Activated T-cell treated with anti-CD3 and anti-CD28 coated beads, Interleukin-2, amount 50 U/mL, for 72 hours (primary cell): ENCODE measurements at regions not wholly inside any gene's neighbourhood (a gene's known extent, or its start where the extent isn't known, plus 50 kb on each side); places are given as distances from the start of the nearest gene placed in this dataset.

ENCODE experiments used
- ATAC-seq, 2 donors: fragments of 150-1000 bp; cut with Tn5 transposase; replicated peaks in 1 of 2; 2 replicates each; pipeline ENCODE4 v1.10.0; 2021; ENCODE audit warnings: moderate library complexity in 2 of 2, mild to moderate bottlenecking in 1 of 2
- DNase-seq, 2 donors: peaks; one replicate each; pipeline ENCODE4 v3.0.0; 2021 to 2022; ENCODE audit warnings: mixed read lengths in 1 of 2
- H3K27ac Mint-ChIP-seq: one replicate; pipeline ENCODE4 v1.8.0; 2022; ENCODE audit warnings: mild to moderate bottlenecking, moderate library complexity, mixed read lengths
- H3K27me3 Mint-ChIP-seq: one replicate; pipeline ENCODE4 v1.8.0; 2022; ENCODE audit warnings: low read depth, mixed read lengths
- H3K36me3 Mint-ChIP-seq, 2 donors: one replicate each; pipeline ENCODE4 v1.8.0; 2022; ENCODE audit warnings: mixed read lengths in 2 of 2, mild to moderate bottlenecking in 1 of 2; ENCODE audit not compliant: insufficient read depth in 2 of 2
- H3K4me1 Mint-ChIP-seq: one replicate; pipeline ENCODE4 v1.8.0; 2022; ENCODE audit warnings: low read depth, mixed read lengths
- H3K4me3 Mint-ChIP-seq, 2 donors: one replicate each; pipeline ENCODE4 v1.8.0; 2022; ENCODE audit warnings: mild to moderate bottlenecking in 2 of 2, mixed read lengths in 2 of 2, moderate library complexity in 2 of 2
- H3K9me3 Mint-ChIP-seq, 2 donors: one replicate each; pipeline ENCODE4 v1.8.0; 2022; ENCODE audit warnings: mixed read lengths in 2 of 2

- no peaks in the 10 kb centered on the region for H3K4me1 Mint-ChIP-seq
- no peaks in the 10 kb centered on the region for H3K9me3 Mint-ChIP-seq
- ATAC-seq (no peak), DNase-seq (no peak)
- H3K36me3 Mint-ChIP-seq, result no peaks in the 10 kb centered on the region
- no peak overlapping the region for H3K4me3 Mint-ChIP-seq
- no peaks in the 10 kb centered on the region for H3K27me3 Mint-ChIP-seq
- no peak overlapping the region for H3K27ac Mint-ChIP-seq
Observed at GRCh38 chr2:211157211-211157610, 600.8 kb downstream of the CPS1 start.

DNA sequence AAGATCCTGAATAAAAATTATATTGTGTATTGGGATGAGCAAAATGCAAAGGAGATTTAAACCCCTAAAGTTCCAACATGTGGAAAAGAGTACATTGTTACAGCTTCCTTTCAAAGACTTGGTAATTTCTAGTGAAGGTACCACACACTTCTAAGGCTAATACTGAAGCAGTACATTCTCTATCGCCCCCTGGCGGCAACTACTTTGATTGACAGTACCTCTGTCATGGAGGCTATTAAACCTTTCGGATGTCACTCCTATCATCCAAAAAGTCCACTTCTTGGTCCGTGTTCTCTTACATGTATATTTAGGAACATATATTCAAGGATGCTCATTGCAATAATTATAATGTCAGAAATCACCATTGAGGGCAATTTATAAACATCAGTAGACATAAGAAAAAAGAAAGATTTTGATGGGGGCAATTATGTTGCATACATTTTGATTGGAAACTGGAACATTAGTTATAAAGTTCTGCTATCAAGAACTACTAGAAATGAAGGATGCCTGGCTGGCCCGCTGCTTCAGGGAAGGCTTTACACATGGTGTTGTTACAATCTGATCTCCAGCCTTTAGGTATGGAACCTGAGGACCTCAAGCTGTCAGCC, 601.6 kb downstream of the CPS1 start:
- peaks cover 3% of the 10 kb centered on the region for H3K27me3 Mint-ChIP-seq
- H3K27ac Mint-ChIP-seq, result no peak overlapping the region
- H3K4me3 Mint-ChIP-seq, result no peak overlapping the region
- DNase-seq (peak; percentile 66 to 68), ATAC-seq (peak; percentile 57 to 58)
- H3K9me3 Mint-ChIP-seq, result no peaks in the 10 kb centered on the region
- H3K4me1 Mint-ChIP-seq, result no peaks in the 10 kb centered on the region
- H3K36me3 Mint-ChIP-seq, result no peaks in the 10 kb centered on the region

GRCh38 chr2:211159972-211160371, 603.6 kb downstream of the CPS1 start:
- no peak for ATAC-seq
- Mint-ChIP-seq H3K27me3 (peaks cover 7% of the 10 kb centered on the region), H3K4me3 (no peak overlapping the region), H3K4me1 (no peaks in the 10 kb centered on the region), H3K36me3 (no peaks in the 10 kb centered on the region), H3K9me3 (no peaks in the 10 kb centered on the region), H3K27ac (no peak overlapping the region)
- no peak for DNase-seq

- Mint-ChIP-seq H3K4me3 (no peak overlapping the region), H3K36me3 (no peaks in the 10 kb centered on the region), H3K4me1 (no peaks in the 10 kb centered on the region), H3K27me3 (peaks cover 7% of the 10 kb centered on the region), H3K27ac (no peak overlapping the region), H3K9me3 (no peaks in the 10 kb centered on the region)
- no peak for DNase-seq
- ATAC-seq, result no peak
Observed at GRCh38 chr2:211161236-211161635, 604.8 kb downstream of the CPS1 start.

DNA sequence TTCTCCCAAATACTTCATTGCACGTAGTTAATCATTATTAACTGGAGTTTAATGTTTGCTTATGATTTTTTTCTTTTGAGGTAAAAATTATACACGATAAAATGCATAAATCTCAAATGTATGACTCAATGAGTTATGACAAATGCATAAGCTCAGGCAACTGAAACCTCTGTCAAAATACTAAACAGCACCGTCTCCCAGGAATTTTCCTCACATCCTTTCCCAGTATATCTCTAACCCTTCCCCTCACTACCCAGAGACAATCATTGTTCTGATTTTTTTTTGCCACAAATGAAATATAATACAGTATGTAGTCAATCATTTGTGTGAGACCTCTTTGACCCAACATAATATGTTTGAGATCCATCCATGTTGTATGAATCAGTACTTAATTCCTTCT, 606.5 kb downstream of the CPS1 start:
- Mint-ChIP-seq H3K36me3 (no peaks in the 10 kb centered on the region), H3K4me3 (no peak overlapping the region), H3K9me3 (peaks cover 0 to 1% of the 10 kb centered on the region in 2 donors), H3K27ac (no peak overlapping the region), H3K4me1 (no peaks in the 10 kb centered on the region), H3K27me3 (peaks cover 7% of the 10 kb centered on the region)
- DNase-seq, result no peak
- ATAC-seq, result no peak

GRCh38 chr2:211170843-211171242, 614.4 kb downstream of the CPS1 start:
- Mint-ChIP-seq H3K27ac (no peak overlapping the region), H3K4me1 (no peaks in the 10 kb centered on the region), H3K9me3 (peaks cover 2 to 3% of the 10 kb centered on the region in 2 donors), H3K36me3 (no peaks in the 10 kb centered on the region), H3K4me3 (no peak overlapping the region), H3K27me3 (no peaks in the 10 kb centered on the region)
- ATAC-seq (no peak), DNase-seq (no peak)

- peaks cover 0 to 2% of the 10 kb centered on the region in 2 donors for H3K9me3 Mint-ChIP-seq
- H3K4me1 Mint-ChIP-seq, result no peaks in the 10 kb centered on the region
- H3K27ac Mint-ChIP-seq, result no peak overlapping the region
- DNase-seq, result no peak
- H3K36me3 Mint-ChIP-seq, result no peaks in the 10 kb centered on the region
- H3K27me3 Mint-ChIP-seq, result no peaks in the 10 kb centered on the region
- ATAC-seq, result no peak
- no peak overlapping the region for H3K4me3 Mint-ChIP-seq
Observed at GRCh38 chr2:211174021-211174420, 617.6 kb downstream of the CPS1 start.

DNA sequence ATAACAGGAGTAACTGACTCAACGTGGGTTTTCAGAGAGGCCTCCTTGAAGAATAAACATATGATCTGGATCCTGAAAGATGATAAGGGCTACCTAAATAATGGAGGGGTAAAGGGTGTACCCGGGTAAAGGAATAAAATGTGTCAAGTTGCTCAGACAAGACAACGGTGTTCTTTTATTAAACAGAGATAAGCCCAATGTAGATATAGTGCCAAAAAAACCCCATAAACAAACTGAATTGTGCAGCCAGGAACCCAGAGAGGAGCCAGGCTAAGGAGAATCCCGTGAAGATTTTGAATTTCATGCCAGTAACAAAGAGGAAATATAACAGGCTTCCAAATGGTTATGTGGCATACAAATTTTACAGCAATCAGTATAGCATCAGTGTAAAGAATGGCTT, 618.2 kb downstream of the CPS1 start:
- H3K27me3 Mint-ChIP-seq, result no peaks in the 10 kb centered on the region
- peaks cover 0 to 2% of the 10 kb centered on the region in 2 donors for H3K9me3 Mint-ChIP-seq
- DNase-seq (no peak), ATAC-seq (no peak)
- H3K27ac Mint-ChIP-seq, result no peak overlapping the region
- no peaks in the 10 kb centered on the region for H3K4me1 Mint-ChIP-seq
- H3K4me3 Mint-ChIP-seq, result no peak overlapping the region
- H3K36me3 Mint-ChIP-seq, result no peaks in the 10 kb centered on the region

DNA sequence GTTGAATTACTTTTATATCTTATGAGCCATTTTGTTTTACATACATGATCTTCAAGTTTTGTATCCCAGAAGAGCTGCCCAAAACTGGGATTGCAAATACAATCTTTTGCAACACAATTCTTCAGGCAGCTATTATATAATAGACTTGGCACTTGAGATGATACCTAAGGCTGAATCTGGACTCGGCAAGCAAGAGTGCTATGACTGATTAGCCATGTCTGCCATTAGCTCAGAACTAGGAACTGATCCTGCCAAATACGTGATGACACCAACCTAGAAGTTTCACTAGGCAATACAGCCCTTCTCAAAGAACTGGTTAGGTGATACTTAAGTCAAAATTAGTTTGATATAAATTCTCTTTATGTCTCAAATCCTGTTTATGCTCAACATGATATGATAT, 619.6 kb downstream of the CPS1 start:
- no peak for DNase-seq
- ATAC-seq, result no peak

DNA sequence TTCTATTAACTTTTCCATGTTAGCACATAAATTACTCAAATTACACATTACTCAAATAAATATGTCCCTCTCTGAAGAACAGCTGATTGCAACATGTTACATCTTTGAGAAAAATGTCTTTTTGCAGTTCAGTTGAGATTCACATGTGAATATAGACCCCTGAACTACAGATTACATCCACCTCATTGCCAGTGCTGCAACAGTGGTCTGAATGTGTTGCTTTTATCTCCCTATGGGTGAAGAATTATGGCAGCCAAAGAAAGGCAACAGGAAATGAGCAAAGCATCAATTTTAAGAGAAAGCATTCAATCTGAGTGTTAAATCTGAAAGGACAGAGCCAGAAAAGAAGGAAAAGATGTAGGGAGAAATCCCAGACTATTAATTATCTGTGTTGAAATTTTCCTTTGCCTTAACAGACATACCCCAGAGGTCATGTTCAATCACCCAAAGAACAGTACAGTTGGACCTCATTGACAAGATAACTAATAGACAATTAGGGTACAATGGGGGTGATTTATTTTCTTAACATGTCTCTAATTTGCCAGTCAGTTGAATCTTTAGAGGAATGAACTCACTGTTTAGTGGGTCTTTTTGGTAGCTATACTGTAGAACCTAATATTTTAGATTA, 620.2 kb downstream of the CPS1 start:
- no peak overlapping the region for H3K4me3 Mint-ChIP-seq
- no peaks in the 10 kb centered on the region for H3K4me1 Mint-ChIP-seq
- no peaks in the 10 kb centered on the region for H3K36me3 Mint-ChIP-seq
- no peak for ATAC-seq
- no peak for DNase-seq
- H3K9me3 Mint-ChIP-seq, result peaks cover 0 to 2% of the 10 kb centered on the region in 2 donors
- H3K27me3 Mint-ChIP-seq, result no peaks in the 10 kb centered on the region
- no peak overlapping the region for H3K27ac Mint-ChIP-seq

More for the DNA sequence above, 619.6 kb downstream of the CPS1 start:
- no peaks in the 10 kb centered on the region for H3K4me1 Mint-ChIP-seq
- H3K9me3 Mint-ChIP-seq, result peaks cover 0 to 2% of the 10 kb centered on the region in 2 donors
- no peak overlapping the region for H3K4me3 Mint-ChIP-seq
- no peak overlapping the region for H3K27ac Mint-ChIP-seq
- H3K27me3 Mint-ChIP-seq, result no peaks in the 10 kb centered on the region
- no peaks in the 10 kb centered on the region for H3K36me3 Mint-ChIP-seq

DNA sequence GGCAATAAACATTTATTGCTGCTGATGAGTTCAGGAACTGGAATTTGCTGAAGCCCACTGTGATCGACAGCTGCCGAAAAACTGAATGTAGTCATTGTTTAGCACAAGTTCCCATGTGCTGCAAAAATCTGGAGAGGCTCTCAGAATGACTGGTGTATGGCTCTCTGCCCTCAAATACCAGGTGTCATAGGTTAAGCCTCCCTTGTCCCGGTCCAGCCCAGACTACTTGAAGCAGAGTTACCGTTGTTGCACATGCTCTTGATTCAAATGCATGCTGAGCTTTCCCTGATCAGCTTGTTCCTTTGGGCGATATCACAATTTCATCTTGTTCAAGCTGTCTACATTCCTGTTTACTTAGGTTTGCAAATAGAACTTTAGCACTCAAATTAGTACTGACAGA, 625.2 kb downstream of the CPS1 start:
- peaks cover 0 to 1% of the 10 kb centered on the region in 2 donors for H3K9me3 Mint-ChIP-seq
- H3K27ac Mint-ChIP-seq, result no peak overlapping the region
- H3K27me3 Mint-ChIP-seq, result no peaks in the 10 kb centered on the region
- no peak for ATAC-seq
- no peaks in the 10 kb centered on the region for H3K4me1 Mint-ChIP-seq
- no peaks in the 10 kb centered on the region for H3K36me3 Mint-ChIP-seq
- DNase-seq, result no peak
- no peak overlapping the region for H3K4me3 Mint-ChIP-seq

DNA sequence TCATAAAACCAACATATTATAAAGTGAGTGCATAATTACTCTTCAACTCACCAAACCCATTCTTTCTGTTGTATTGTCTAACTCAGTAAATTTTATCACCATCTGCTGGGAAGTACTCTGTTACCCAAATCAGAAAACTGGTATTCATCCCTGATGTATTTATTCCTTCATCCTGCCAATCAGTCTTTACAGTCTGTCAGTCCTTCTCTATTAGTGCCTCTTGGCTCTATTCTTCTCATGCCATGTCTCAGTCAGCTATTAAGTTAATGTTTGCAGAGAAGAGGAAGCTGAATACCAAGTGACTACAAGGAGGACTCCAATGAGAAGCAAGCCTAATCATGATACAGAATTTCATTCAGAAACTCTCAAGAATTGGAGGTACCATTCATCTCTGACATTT, 631.2 kb downstream of the CPS1 start:
- no peaks in the 10 kb centered on the region for H3K27me3 Mint-ChIP-seq
- DNase-seq, result no peak
- H3K27ac Mint-ChIP-seq, result no peak overlapping the region
- no peaks in the 10 kb centered on the region for H3K36me3 Mint-ChIP-seq
- no peak for ATAC-seq
- no peaks in the 10 kb centered on the region for H3K4me1 Mint-ChIP-seq
- no peak overlapping the region for H3K4me3 Mint-ChIP-seq
- peaks cover 2 to 5% of the 10 kb centered on the region in 2 donors for H3K9me3 Mint-ChIP-seq

DNA sequence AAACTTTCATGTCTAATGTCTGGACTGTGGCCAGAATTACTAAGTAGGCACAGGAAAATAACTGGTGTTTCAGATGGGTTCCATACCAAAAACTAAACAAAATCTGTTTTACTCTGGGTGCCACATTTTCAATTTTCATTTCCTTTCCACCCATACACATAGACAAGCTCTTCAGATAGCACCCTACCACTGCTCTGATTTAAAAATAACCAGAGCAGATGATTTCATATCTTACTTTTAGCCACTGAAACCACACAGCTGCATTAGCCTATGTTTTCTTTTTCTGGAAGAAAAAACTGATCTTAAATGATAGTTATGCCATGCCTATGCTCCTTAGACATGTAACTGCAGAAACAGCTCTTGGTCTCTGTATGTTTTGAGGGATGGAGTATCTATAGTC, 647.6 kb downstream of the CPS1 start:
- ATAC-seq, result no peak
- no peak overlapping the region for H3K4me3 Mint-ChIP-seq
- no peaks in the 10 kb centered on the region for H3K36me3 Mint-ChIP-seq
- no peaks in the 10 kb centered on the region for H3K27me3 Mint-ChIP-seq
- no peak overlapping the region for H3K27ac Mint-ChIP-seq
- DNase-seq, result no peak
- H3K4me1 Mint-ChIP-seq, result no peaks in the 10 kb centered on the region
- no peaks in the 10 kb centered on the region for H3K9me3 Mint-ChIP-seq

DNA sequence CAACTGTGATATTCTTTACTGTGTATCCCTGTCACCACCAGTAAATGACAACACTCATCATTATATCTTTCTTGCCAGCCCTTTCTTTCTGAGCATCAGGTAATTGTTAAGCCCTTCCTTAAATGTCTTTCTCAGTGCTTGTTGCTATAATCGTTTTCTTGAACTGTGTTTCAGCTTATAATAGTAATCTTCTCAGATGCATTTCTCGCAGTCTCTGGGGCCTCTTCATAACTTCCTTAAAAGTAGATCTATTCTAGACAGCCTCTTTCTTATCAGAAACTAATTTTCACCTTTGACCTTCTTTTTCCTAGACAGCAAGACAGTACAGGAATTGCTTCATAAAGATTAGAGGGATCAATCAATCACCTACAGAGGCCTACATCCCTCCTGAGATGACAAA, 648.1 kb downstream of the CPS1 start:
- ATAC-seq (no peak), DNase-seq (no peak)
- Mint-ChIP-seq H3K36me3 (no peaks in the 10 kb centered on the region), H3K4me3 (no peak overlapping the region), H3K4me1 (no peaks in the 10 kb centered on the region), H3K27me3 (no peaks in the 10 kb centered on the region), H3K9me3 (no peaks in the 10 kb centered on the region), H3K27ac (no peak overlapping the region)
